Forelimb muscle (tissue), 1 donor: ENCODE measurements at regions not wholly inside any gene's neighbourhood (a gene's known extent, or its start where the extent isn't known, plus 50 kb on each side); places are given as distances from the start of the nearest gene placed in this dataset.

Experiments
- DNase-seq: peaks from one replicate; pipeline ENCODE4 v3.0.0-alpha.2; 2013; ENCODE audit warnings: low read depth

DNA sequence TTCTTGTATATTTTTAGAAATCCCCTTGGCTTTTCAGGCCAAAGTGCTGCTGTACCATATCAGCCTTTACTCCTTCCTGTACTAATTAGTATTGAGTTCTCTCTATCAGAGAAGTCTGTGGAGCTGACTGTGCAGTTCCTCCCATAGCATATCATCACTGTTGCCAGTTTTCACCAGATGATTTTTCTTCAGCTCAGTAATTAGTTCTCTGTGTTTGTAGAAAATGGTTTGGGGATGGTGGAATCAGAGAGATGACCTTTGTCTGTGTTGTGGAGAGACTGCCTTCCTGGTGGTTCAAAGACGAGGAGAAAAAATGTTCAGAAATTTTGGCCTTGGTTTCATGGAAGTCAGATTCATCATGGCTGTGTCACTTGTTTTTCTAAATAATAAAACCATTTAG lies 227.5 kb upstream of the ACTBL2 start:
- DNase-seq = no peak

DNA sequence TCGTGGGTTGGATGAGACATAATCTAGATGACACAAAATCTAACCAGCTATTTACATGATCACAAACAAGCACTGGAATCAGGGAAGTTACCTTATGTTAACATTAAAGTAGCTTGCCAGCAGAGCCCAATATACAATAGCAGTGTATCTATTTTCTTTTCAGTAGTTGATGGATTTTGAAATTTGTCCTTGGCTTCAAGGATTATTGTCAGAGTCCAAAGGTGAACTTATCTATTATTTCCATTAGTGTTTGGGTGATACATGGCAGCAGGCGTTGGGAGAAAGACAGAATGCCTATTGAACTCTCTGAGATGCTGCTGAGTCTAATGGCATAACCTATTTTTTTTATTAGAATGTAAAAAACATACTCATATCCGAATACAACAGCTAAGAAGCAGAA lies 223.2 kb upstream of the ACTBL2 start:
- no peak for DNase-seq

DNA sequence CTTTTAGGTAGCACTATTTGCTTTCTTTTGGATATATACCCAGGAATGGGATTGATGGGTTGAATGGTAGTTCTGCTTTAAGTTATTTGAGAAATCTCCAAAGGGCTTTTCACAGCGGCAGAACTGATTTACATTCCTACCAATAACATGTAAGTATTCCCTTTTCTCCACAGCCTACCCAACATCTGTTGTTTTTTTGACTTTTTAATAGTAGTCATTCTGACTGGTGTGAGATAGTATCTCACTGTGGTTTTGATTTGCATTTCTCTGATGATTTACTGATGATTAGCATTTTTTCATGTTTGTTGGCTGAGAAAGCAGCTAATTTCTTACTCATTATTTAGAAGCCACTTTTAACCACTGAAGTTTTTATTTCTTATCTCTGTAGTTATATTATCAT lies 221.1 kb upstream of the ACTBL2 start:
- DNase-seq = no peak

DNA sequence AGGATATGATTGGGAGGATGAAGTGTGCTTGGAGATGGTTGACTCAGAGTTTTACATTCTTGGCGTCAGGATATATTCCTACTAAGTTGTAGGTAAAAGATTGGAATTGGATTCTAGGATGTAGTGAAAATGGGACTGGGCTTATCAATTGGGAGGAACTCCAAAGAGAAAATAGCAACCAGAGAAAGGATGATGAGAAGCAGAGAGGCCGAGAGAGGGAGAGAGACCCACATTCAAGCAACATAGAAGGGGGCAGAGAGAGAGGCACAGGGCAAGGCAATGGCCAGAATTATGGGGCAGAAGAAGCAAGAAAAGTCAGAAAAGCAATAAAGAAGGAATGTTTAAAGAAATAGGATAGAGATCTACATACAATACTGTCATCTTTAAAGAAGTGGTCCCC lies 217.9 kb upstream of the ACTBL2 start:
- DNase-seq = no peak

DNA sequence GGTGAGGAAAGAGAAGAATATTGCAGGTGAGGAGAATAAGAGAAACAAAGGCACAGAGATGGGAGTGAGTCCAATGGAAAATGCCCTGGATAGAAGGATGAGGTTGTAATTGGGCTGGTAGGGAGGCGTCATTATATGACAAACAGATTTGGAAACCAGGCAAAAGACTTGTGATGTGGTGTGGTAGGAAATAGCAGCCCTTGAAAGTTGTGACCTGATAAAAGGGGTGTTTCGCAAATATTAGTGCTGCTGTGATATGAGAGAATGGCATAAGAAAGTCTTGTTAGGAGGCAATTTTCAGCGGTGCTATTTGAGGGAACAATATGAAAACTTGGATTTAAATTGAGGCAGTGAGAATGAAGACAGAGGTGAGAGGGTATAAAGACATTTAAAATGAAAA lies 217.5 kb upstream of the ACTBL2 start:
- no peak for DNase-seq

DNA sequence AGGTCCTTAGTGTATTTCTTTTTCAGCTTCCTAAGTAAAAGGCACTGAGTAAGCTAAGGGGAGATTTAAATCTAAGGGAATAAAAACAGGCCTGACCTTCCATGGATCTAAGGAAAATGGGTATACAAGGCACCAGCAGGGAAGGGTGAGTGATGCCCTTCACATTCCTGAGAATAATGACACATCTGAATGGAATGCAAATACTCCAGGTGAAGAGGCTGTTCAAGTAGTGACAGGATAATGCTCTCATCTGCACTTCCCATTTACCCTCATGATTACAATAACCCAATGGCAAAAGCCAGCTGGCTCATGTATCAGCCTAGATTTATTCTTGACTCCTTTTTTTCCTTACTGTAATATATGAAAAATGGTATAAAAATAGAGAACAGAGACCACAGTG lies 216.2 kb upstream of the ACTBL2 start:
- no peak for DNase-seq

DNA sequence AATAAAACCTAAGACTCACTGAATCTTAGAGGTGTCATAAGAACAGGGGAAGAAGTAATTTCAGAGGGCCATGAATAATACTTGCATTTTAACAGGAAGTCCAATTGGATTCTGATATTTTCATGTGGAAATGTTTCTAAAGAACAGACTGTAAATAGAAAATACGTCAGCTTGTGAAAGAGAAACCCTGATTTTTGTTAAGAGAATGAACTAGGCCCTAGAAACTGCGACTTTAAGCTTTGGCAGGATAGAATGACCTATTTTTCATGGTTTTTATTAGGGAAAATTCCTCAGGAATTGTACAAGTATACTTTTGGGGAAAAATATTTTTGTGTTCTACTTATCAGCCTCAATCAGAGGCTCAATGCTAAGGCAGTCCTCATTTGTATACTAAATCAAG lies 215.5 kb upstream of the ACTBL2 start:
- no peak for DNase-seq

DNA sequence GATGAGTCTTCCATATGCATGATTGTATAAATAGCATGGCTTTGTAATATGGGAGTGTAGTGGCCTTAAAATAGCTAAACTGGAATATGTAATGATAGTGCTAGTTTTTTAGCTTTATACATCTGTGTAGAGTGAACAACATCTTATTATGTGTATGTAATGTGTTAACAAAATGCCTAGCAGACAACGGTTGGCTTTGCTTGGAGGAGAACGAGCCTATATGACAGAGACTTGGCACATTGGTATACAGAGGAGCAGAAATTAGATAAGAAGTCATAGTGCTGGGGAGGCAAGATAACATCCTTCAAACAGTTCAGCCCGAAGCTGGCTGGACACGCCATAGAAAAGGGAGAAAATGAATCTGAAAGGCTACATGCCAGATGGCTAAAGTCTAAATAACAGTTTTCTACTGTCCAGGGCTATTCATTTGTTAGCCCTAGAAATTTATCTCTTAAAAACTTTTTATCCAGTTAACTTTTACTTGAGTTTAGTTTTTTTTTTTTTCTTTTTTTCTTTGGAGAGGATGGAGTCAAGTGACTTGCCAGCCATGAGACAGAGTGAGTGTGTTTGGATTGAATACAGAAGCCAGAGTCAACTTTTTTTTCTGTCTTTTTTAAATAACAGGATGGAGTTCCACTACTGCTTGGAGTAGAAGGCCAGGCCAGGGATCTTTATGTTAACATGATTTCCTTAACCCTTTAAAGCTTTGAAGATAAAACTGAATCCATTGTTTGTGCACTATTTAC lies 214.4 kb upstream of the ACTBL2 start:
- no peak for DNase-seq

DNA sequence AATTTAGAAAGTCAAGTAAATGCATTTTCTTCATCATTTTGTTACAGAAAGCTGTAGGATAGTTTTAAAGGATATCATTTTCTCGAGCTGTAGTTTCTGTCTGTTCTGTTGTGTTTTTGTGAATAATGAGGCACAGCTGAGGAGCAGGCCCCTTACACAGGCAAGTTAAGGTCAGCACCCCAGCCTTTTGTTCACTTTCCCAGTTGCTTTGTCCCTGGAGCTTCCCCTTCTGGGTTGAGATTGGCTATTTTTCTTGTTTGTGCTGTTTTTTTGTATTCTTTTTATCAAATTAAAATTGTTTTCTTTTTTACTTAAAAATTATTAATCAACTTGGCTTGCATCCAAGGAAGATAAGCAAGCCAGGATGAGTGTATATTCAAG lies 213.8 kb upstream of the ACTBL2 start:
- DNase-seq = no peak

DNA sequence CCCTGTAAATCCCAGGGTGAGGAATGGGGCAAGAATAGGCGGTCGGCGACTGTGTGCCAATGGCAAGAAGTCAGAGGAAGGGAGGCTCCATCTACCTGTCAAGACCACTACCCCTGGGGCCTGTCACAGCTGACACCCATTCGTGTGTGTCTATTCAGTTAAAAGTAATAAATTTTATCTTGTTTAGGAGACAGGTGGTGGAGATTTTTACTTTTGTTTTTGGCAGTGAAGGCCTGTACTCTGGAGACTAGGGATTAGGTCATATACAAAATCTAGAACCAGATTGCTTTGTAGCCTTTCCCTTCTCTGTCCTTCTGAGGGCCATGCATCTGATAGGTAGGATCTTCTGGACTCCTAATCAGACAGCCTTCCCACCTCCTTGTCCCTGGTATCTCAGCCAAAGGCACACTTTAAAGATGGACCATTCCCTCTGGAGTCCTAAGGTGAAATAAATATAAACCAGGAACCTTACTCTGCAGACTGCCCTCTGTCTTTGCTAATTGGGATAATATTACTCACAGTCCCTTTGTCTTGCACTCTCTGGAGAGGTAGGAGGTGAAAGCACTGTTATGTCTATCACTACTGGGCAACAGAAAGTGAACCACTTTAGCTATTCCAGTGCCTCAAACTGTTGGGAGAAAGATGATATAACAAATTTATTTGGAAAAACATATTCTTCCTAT lies 213.2 kb upstream of the ACTBL2 start:
- no peak for DNase-seq

DNA sequence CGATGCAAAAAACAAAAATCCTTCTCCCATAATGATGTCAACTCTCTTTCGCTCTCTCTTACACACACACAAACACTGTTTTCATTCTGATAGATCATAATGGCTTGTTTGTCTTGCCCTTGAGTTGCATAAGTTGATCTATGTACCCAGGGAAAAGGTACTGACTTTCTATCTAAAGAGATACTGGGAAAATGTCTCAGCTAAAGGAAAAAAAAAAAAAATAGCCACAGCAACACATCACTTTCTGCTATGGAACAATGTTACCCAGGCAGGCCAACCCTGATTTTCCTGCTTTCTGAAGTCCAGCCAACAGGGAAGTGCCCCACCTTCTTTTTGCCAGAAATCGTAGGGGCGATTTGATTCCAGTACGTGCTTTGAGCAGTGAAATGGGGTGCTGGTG lies 212.6 kb upstream of the ACTBL2 start:
- no peak for DNase-seq

DNA sequence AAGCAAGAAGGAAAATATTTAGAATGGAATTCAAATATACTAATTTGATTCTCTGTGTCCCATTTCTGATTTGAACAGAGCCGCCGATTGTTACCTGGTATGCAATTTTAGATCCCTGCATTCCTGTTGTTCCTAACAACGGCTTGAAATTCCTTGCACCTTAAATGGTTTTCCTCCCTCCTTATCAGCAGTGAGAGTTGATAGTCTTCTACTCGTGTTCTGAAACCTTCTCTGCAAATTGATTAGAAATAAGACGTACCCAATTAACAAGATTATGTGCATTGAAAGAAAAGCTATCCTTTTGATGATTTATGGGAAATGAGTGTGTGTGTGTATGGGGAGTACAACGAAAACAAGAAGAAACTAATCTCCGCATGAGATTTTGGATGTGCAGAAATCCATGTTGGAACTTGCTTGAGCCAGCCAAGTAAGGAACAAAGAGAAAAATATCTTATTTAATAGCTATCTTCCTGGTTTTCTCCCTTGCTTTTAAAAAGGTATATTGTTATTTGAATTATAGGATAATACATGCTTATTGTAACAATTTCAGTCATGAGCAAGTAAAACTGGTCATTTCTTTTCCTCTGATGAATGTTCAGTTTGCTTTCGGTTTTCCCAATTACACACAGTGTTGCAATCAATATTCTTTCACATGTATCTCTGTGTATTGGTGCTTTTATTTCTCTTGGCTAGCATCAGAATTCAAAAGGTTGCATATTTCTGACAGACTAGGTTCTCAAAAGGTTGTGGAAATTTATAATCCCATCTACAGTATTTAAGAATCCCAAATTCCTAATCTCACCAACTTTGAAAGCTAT lies 211.1 kb upstream of the ACTBL2 start:
- no peak for DNase-seq

DNA sequence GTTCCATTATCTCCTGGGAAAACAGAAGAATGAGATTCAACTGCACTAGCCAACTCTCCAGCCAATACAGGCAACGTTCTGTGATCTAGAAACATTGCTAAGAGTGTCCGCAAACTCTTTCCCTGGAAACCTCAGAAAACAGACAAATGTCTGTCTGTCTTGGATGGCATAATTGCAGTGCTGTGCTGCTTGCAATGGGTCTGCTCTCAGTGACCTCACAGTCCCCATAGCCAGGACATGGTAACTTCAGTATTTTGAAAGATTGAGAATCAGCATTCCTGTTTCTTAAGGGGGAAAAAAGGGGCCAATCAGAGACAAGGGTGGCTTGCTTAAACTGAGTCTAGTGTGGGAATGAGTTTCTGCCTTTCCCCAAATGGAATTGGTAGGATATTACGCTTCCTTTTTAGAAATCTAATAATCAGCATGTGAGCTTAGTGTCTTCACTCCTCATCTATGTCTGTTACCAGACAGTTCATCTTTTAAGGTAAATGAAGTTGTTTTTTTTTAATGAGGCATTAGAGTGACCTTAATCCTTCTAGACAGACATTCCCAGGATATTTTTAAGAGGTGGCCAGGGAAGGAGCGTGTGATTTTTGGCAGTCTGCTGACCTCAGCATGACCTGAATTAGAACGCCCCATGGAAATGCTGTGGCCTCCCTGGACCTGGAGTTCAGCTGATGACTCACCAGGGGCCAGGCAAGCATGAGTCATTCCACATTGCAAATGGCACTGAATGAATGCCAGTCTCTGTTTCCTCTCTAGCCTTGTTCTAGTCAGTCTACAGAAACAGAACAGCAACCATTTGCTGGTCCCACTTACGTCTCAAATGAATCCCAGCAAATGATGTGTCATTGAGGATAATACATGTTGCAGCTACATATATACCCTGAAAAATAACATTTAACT lies 210.2 kb upstream of the ACTBL2 start:
- no peak for DNase-seq

DNA sequence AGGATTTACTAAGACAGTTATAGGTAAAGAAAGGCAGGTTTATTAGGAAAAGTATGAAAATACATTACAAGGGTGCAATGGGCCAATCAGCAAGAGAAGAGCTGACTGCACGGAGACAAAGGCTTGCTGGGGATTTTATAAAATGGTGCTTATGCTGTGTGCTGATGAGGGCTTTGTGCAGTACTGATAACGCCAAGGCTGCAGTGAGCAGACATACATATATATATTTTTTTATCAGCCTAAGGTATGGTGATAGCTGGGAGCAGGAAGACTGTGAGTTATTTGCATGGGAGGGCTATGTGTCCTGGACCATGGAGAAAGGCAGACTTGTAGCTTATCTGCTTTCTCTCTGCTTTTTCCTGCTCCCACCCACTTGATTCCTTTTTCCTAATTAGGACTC lies 208.1 kb upstream of the ACTBL2 start:
- no peak for DNase-seq

DNA sequence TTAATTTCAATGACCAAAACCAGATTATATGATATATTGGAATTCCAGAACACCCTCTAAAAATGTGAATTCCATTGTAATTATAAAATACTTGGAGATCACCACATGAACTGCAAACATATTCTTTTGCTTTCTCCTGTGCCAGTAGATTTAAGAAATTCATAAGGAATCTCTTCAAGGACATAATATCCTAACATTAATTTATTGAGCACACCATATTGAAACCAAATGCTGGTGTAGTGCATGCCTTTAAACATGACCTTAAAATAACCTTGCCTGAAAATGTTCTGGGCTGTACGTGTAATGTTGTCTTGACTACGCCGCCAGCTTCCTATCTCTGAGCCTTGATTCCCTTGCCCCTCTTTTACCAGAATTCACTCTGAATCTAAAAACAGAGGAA lies 205.0 kb upstream of the ACTBL2 start:
- no peak for DNase-seq

DNA sequence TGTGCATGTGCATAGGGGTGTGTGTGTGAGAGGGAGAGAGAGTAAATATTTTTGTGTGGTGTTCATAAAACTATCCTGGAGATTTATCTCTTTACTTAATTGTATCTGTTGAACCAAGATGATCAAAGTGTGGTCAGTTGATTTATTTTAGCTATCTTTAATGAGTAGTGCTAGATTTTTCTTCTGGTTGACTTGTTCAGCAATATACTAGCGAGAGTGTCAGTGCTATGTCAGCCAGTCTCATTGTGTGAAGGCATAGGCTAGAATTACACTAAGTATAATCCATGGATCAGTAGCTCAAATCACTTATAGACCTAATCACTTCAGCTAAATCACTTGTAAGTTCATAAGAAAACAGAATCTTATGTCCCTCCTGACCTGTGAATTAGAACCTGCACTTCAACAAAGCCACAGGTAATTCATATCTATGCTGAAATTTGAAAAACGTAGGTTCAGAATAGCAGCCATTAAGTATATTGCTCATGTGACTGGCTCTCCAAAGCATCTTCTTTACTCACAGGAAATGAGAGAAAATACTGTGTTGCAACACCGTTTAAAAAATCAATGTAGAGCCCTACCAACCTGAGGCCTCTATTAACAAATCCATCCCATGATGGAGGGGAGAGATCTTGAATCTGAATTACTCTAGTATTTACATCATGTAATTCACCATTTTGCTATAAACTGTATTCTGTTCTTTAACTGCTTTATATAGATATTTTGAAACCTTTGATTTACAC lies 203.1 kb upstream of the ACTBL2 start:
- DNase-seq = no peak

DNA sequence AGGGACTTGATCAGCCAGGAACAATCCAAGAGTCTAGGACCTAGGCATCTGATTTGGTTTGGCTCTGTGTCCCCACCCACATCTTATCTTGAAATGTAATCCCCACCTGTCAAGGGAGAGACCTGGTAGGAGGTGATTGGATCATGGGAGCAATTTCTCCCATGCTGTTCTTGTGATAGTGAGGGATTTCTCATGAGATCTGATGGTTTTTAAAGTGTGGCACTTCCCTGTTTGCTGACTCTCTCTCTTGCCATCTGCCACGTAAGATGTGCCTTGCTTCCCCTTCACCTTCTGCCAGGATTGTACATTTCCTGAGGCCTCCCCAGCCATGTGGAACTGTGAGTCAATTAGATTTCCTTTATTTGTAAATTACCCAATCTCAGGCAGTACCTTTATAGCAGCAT lies 201.7 kb upstream of the ACTBL2 start:
- no peak for DNase-seq

DNA sequence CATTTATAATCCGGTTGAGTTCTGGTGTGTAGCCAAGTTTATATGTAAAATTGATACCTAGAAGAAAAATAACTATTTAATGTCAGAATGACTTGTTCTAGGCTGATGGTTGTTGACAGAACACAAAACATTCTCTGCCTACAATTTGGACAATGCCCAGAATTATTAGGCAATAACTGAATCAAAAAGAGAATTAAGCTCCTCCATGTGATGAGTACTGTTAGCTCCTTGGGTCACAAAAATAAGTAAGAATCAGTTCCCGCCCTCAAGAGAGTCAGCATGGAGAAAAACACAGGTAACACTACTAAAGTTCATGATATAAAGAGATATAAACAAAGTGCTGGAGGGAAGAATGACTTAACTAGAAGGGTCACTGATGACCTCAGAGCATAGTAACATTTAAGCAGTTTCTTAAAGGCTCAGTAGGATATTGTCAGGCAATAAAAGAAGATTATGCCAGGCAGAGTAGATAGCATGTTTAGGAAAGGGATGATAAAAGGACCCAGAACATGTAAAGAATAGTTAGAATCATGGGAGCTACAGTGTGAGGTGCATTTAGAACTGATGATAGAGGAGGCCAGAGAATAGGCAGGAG lies 200.5 kb upstream of the ACTBL2 start:
- no peak for DNase-seq

DNA sequence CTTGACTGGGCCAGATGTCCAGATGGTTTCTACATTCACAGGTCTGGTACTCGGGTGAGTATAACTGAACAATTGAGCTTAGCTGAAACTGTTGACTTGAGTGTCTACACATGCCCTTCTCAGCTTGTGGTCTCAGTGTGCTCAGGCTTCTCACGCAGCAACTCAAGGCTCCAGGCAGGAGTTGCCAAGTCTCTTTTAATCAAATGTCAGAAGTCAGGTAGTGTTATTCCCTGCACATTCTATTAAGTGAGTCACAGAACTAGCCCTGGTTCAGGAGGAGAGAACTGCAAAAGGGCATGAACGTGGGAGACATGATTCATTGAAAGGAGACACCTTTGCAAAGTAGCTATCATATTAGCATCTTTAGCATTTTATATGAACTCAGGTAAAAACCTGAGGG lies 199.3 kb upstream of the ACTBL2 start:
- no peak for DNase-seq

DNA sequence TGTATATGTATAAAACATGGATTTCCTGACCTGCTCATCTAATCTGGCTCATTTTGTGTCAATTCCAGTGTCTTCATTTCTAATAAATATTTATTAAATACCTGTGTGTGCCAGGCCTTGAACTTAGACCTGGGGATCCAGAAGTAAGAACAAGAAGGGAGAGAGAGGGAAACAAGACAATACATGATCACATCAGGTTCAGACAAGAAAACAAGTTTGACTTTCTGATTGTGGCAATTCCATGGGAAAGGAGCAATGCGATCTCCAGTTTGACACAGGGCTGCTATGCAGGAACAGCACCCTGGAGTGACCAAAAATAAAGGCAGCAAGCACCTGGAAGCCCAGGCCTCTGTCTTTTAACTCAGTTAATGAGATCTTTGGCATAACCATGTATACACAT lies 198.1 kb upstream of the ACTBL2 start:
- DNase-seq = no peak

DNA sequence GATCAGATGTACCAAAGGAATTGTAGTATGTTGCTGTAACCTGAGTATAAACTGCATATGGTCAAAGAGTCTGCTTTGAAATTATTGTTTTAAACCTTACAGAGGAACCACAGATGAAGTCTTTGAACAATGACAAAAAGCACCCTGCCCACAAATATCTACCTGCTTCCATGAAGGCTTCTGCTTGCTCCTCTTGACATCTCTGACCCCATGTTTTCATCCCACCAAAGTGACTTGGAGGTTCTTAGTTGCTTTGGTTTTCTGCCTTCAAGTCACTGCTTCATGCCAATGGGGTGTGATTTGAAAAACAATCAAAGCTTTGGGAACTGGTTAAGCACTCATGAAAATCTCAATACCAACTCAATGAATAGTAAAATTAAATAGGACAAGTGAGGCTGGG lies 194.6 kb upstream of the ACTBL2 start:
- DNase-seq = no peak
